Osteocyte (in vitro differentiated cells): ENCODE measurements at regions not wholly inside any gene's neighbourhood (a gene's known extent, or its start where the extent isn't known, plus 50 kb on each side); places are given as distances from the start of the nearest gene placed in this dataset.
"Not testable (repeated sequence)": the region's sequence is repeated elsewhere in the genome, so short reads cannot be mapped to it uniquely, and the experiment has no call there.

ENCODE experiments used
- DNase-seq: peaks from one replicate; pipeline ENCODE4 v3.0.0; 2021; ENCODE audit warnings: mixed read lengths; ENCODE audit not compliant: unreplicated experiment; ENCODE audit errors: extremely low spot score
- H3K27ac Mint-ChIP-seq: one replicate; pipeline ENCODE4 v1.8.0; 2021; ENCODE audit warnings: mild to moderate bottlenecking, mixed read lengths; ENCODE audit not compliant: unreplicated experiment
- H3K27me3 Mint-ChIP-seq: one replicate; pipeline ENCODE4 v1.8.0; 2021; ENCODE audit warnings: mixed read lengths; ENCODE audit not compliant: unreplicated experiment
- H3K36me3 Mint-ChIP-seq: one replicate; pipeline ENCODE4 v1.8.0; 2021; ENCODE audit warnings: mixed read lengths; ENCODE audit not compliant: unreplicated experiment
- H3K4me1 Mint-ChIP-seq: one replicate; pipeline ENCODE4 v1.8.0; 2021; ENCODE audit warnings: mixed read lengths; ENCODE audit not compliant: unreplicated experiment
- H3K4me3 Mint-ChIP-seq: one replicate; pipeline ENCODE4 v1.8.0; 2021; ENCODE audit warnings: mild to moderate bottlenecking, moderate library complexity, mixed read lengths; ENCODE audit not compliant: unreplicated experiment
- H3K9me3 Mint-ChIP-seq: one replicate; pipeline ENCODE4 v1.8.0; 2021; ENCODE audit warnings: mixed read lengths; ENCODE audit not compliant: unreplicated experiment
- CTCF ChIP-seq: fragments of 200-600 bp; sonication (generic); IDR thresholded peaks from 2 replicates; pipeline ENCODE4 v1.5.0; 2021; ENCODE audit warnings: antibody characterized with exemption, mild to moderate bottlenecking, moderate library complexity

GRCh38 chr1:145553795-145554194 lies 54.0 kb upstream of the GPR89A start:
- H3K36me3 Mint-ChIP-seq, DNase-seq, H3K4me1 Mint-ChIP-seq, H3K4me3 Mint-ChIP-seq, H3K27ac Mint-ChIP-seq, H3K9me3 Mint-ChIP-seq: not testable (repeated sequence)
- H3K27me3 Mint-ChIP-seq, result peaks cover 44% of the 10 kb centered on the region

DNA sequence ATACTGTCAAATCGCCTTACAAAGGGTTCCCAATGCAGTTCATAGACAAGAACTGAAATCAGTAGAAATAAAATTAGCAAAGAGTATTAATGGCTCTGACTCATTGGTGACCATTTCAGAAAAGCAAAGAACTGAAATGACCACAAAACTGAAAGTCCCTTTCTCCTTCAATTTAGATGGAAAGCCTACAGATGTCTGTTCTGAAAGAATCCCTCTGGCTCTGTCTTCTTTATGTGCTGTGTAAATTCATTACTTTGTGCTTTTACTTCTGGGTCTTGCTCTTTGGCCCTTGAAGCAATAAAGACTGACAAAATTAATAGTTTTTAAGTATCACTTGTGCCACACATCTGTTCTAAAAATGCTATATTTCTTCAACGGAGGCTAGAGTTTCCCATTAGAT lies 62.7 kb upstream of the GPR89A start:
- no peak for DNase-seq

GRCh38 chr1:145541685-145542084 lies 66.1 kb upstream of the GPR89A start:
- H3K36me3 Mint-ChIP-seq, H3K9me3 Mint-ChIP-seq, DNase-seq, H3K4me3 Mint-ChIP-seq, H3K4me1 Mint-ChIP-seq, H3K27ac Mint-ChIP-seq: not testable (repeated sequence)
- peaks cover 29% of the 10 kb centered on the region for H3K27me3 Mint-ChIP-seq

More for the DNA sequence above, 62.7 kb upstream of the GPR89A start:
- Mint-ChIP-seq H3K27ac (no peak overlapping the region), H3K27me3 (peaks cover 19% of the 10 kb centered on the region), H3K9me3 (no peaks in the 10 kb centered on the region), H3K36me3 (no peaks in the 10 kb centered on the region), H3K4me3 (no peak overlapping the region), H3K4me1 (peaks cover 4% of the 10 kb centered on the region)
- TF ChIP-seq CTCF, result no peak

DNA sequence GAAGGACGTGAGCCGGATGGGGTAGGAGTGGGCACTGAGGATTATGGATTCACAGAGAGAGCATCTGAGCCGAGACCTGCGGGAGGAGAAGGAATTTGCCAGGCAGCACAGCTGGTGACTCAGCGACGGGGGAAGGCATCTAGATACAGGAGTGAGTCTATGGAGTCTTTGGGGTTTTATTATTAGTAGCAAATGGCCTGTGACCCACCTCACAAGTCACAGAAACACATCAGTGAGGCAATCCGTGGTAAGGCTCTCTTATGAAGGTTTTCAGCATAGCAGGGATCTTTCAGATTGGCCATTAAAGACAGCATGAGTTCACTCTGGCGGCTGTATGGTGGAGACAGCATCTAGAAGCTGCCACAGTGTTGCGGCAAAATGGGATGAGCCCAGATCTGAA lies 66.5 kb upstream of the GPR89A start:
- H3K4me1 Mint-ChIP-seq, H3K27ac Mint-ChIP-seq, H3K9me3 Mint-ChIP-seq, H3K36me3 Mint-ChIP-seq, H3K4me3 Mint-ChIP-seq, DNase-seq: not testable (repeated sequence)
- H3K27me3 Mint-ChIP-seq, result peaks cover 32% of the 10 kb centered on the region

DNA sequence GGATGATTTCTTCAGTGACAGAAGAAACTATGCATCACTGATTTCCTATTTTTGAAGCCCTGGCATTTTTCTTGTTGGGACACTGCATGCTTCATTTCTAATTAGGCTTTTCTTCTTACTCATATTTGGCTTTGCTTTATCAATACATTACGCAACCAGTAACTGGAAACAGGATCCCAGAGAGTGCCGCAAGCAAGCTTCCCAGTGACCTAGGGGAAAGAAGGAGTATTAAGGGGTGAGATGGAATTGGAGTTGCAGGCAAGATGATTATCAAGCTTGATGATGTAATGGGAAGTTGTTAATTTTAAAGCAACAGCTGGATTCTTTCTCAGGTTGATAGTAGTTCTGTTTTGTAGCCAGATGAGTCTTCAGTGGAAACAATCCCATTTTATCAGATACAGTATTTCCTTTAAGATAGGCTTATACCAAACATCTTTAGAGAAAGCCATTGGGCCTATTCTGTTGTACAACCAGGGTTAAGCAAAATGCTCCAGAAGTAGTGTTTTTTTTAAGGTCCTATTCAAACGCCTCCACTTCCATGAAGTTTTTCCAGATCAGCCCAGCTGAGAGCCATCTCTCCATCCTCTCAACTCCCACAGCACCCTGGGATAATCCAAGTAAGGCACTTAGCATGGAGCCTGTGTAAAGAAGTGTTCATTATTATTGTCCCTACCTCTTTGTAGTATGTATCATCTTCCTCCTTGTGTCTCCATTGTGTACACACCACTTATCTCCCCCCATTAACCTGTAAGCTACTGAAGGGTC lies 69.5 kb upstream of the GPR89A start:
- H3K4me3 Mint-ChIP-seq, H3K9me3 Mint-ChIP-seq, DNase-seq, H3K36me3 Mint-ChIP-seq, H3K4me1 Mint-ChIP-seq, H3K27ac Mint-ChIP-seq: not testable (repeated sequence)
- peaks cover 24% of the 10 kb centered on the region for H3K27me3 Mint-ChIP-seq

GRCh38 chr1:145537003-145537402 lies 70.8 kb upstream of the GPR89A start:
- H3K27ac Mint-ChIP-seq, DNase-seq: not testable (repeated sequence)

DNA sequence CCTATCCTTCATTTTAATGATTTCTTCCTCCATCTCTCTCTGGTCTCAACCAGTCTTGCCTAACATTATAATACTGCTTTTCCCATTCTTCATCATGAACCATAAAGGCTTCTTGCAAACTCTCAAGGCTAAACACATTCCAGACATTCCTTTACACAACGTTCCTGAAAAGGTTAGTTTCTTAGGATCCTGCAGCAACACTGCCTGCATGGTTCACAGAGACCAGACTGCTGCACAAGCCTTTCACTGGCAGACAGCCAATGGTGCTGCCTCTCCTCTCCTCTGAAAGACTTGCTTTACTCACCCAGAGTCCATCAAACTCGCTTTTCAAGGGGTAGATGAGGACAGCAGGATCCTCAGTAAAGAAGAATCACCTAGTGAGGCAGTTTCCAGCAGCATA lies 72.3 kb upstream of the GPR89A start:
- H3K9me3 Mint-ChIP-seq, DNase-seq, H3K27ac Mint-ChIP-seq, H3K4me3 Mint-ChIP-seq, H3K36me3 Mint-ChIP-seq, H3K4me1 Mint-ChIP-seq: not testable (repeated sequence)
- peaks cover 23% of the 10 kb centered on the region for H3K27me3 Mint-ChIP-seq

More at GRCh38 chr1:145537003-145537402, 70.8 kb upstream of the GPR89A start:
- not testable (repeated sequence) for H3K4me3 Mint-ChIP-seq, H3K9me3 Mint-ChIP-seq, H3K36me3 Mint-ChIP-seq, H3K4me1 Mint-ChIP-seq
- H3K27me3 Mint-ChIP-seq, result peaks cover 24% of the 10 kb centered on the region

GRCh38 chr1:145528068-145528564 lies 79.7 kb upstream of the GPR89A start:
- H3K27me3 Mint-ChIP-seq, result peaks cover 22% of the 10 kb centered on the region
- not testable (repeated sequence) for H3K4me3 Mint-ChIP-seq, H3K9me3 Mint-ChIP-seq, H3K27ac Mint-ChIP-seq, H3K36me3 Mint-ChIP-seq, DNase-seq, H3K4me1 Mint-ChIP-seq

GRCh38 chr1:145520159-145520558 lies 87.6 kb upstream of the GPR89A start:
- H3K27me3 Mint-ChIP-seq, result peaks cover 42% of the 10 kb centered on the region
- DNase-seq, H3K4me3 Mint-ChIP-seq, H3K4me1 Mint-ChIP-seq, H3K36me3 Mint-ChIP-seq, H3K9me3 Mint-ChIP-seq, H3K27ac Mint-ChIP-seq: not testable (repeated sequence)

- H3K4me3 Mint-ChIP-seq, H3K9me3 Mint-ChIP-seq, H3K27ac Mint-ChIP-seq, H3K36me3 Mint-ChIP-seq, H3K4me1 Mint-ChIP-seq, DNase-seq: not testable (repeated sequence)
- H3K27me3 Mint-ChIP-seq, result peaks cover 38% of the 10 kb centered on the region
These were observed 88.5 kb upstream of the GPR89A start for GRCh38 chr1:145519302-145519701.

DNA sequence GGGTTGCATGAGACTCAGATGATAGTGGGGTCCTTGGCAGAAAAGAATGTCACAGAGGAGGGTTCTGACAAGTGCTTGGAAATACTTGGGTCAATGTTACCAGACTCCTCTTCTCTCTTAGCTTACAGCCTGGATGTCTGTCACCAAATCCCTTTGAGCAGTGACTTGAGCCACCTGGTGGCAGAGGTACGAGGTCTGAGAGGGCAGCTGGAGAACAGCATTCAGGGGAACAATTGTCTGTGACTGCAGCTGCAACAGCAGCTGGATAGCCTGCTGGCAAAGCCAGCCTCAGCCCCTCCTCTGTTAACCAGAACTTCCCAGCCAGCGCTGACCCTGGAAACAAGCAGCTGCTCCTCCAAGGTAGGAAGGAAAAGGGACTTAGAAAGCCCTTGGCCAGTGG lies 87.6 kb upstream of the NBPF20 start:
- DNase-seq, H3K9me3 Mint-ChIP-seq, H3K36me3 Mint-ChIP-seq, H3K4me1 Mint-ChIP-seq, H3K27ac Mint-ChIP-seq, H3K4me3 Mint-ChIP-seq: not testable (repeated sequence)
- peaks cover 11% of the 10 kb centered on the region for H3K27me3 Mint-ChIP-seq
